Mesendoderm (in vitro differentiated cells): ENCODE measurements at regions not wholly inside any gene's neighbourhood (a gene's known extent, or its start where the extent isn't known, plus 50 kb on each side); places are given as distances from the start of the nearest gene placed in this dataset.

ENCODE experiments used
- DNase-seq: peaks from one replicate; pipeline ENCODE4 v3.0.0; 2013
- H2AK5ac ChIP-seq: 2 replicates; pipeline ENCODE4 v1.6.1; 2013; ENCODE audit warnings: low read length, inconsistent platforms
- H2BK120ac ChIP-seq: 2 replicates; pipeline ENCODE4 v1.6.1; 2013; ENCODE audit warnings: low read depth, mild to moderate bottlenecking, low read length, moderate library complexity, mixed read lengths
- H2BK15ac ChIP-seq: replicated peaks from 2 replicates; pipeline ENCODE4 v1.6.1; 2013; ENCODE audit warnings: low read depth, mild to moderate bottlenecking, moderate library complexity
- H2BK5ac ChIP-seq: 2 replicates; pipeline ENCODE4 v1.6.1; 2013; ENCODE audit warnings: low read length, inconsistent platforms
- H3K18ac ChIP-seq: 2 replicates; pipeline ENCODE4 v1.6.1; 2013; ENCODE audit warnings: mild to moderate bottlenecking, low read length, mixed read lengths
- H3K23ac ChIP-seq: one replicate; pipeline ENCODE4 v1.6.1; 2013; ENCODE audit warnings: low read length
- H3K27ac ChIP-seq: 2 replicates; pipeline ENCODE4 v1.5.1; 2013; ENCODE audit warnings: low read depth, mild to moderate bottlenecking, inconsistent platforms, low read length, moderate library complexity
- H3K27me3 ChIP-seq: 2 replicates; pipeline ENCODE4 v1.6.1; 2013; ENCODE audit warnings: low read length, control low read depth, mild to moderate bottlenecking, inconsistent platforms; ENCODE audit not compliant: insufficient read depth, poor library complexity
- H3K36me3 ChIP-seq: 2 replicates; pipeline ENCODE4 v1.6.1; 2013; ENCODE audit warnings: low read length, inconsistent platforms; ENCODE audit not compliant: control insufficient read depth, insufficient read depth
- H3K4ac ChIP-seq: one replicate; pipeline ENCODE4 v1.6.1; 2013; ENCODE audit warnings: low read depth, mild to moderate bottlenecking, low read length, moderate library complexity
- H3K4me1 ChIP-seq: 2 replicates; pipeline ENCODE4 v1.6.1; 2013; ENCODE audit warnings: low read depth, low read length, inconsistent platforms; ENCODE audit not compliant: control insufficient read depth
- H3K4me2 ChIP-seq: 2 replicates; pipeline ENCODE4 v1.6.1; 2013; ENCODE audit warnings: low read length
- H3K4me3 ChIP-seq: 2 replicates; pipeline ENCODE4 v1.5.1; 2013; ENCODE audit warnings: mild to moderate bottlenecking, low read length
- H3K56ac ChIP-seq: one replicate; pipeline ENCODE4 v1.6.1; 2013; ENCODE audit warnings: low read length
- H3K79me1 ChIP-seq: 2 replicates; pipeline ENCODE4 v1.6.1; 2013; ENCODE audit warnings: low read length, inconsistent platforms
- H3K79me2 ChIP-seq: 2 replicates; pipeline ENCODE4 v1.6.1; 2013; ENCODE audit warnings: mild to moderate bottlenecking, low read length; ENCODE audit not compliant: control insufficient read depth, insufficient read depth
- H3K9ac ChIP-seq: 2 replicates; pipeline ENCODE4 v1.6.1; 2013; ENCODE audit warnings: low read length, inconsistent platforms
- H4K5ac ChIP-seq: one replicate; pipeline ENCODE4 v1.6.1; 2013; ENCODE audit warnings: low read length
- H4K8ac ChIP-seq: one replicate; pipeline ENCODE4 v1.6.1; 2013; ENCODE audit warnings: low read depth, mild to moderate bottlenecking, control low read depth, low read length, moderate library complexity
- WGBS: extraction: QIAGEN DNeasy Blood & Tissue Kit; methylation state at CpG from one replicate; pipeline ENCODE4 v1.1.7; 2013; ENCODE audit warnings: low lambda C conversion rate, missing lambda C conversion rate; ENCODE audit not compliant: insufficient coverage; ENCODE audit errors: extremely low coverage; 5-methylcytosine and 5-hydroxymethylcytosine counted together

- Histone ChIP-seq H3K79me1 (no peaks in the 10 kb centered on the region), H3K79me2 (no peaks in the 10 kb centered on the region), H3K4ac (no peak overlapping the region), H3K4me1 (no peaks in the 10 kb centered on the region), H3K4me2 (no peak overlapping the region), H2AK5ac (no peak overlapping the region), H4K5ac (no peak overlapping the region), H2BK15ac (no peak overlapping the region), H3K36me3 (no peaks in the 10 kb centered on the region), H2BK120ac (no peak overlapping the region), H3K27ac (no peak overlapping the region), H3K4me3 (no peak overlapping the region), H3K18ac (no peak overlapping the region), H3K23ac (no peak overlapping the region), H4K8ac (no peak overlapping the region), H2BK5ac (no peak overlapping the region), H3K9ac (no peak overlapping the region), H3K56ac (no peak overlapping the region), H3K27me3 (no peaks in the 10 kb centered on the region)
- DNase-seq: no peak
- no CpG with 5 or more reads among the region's 34 CpGs for WGBS
Observed at GRCh38 chr6:1080453-1081337, 231.2 kb upstream of the FOXQ1 start.

DNA sequence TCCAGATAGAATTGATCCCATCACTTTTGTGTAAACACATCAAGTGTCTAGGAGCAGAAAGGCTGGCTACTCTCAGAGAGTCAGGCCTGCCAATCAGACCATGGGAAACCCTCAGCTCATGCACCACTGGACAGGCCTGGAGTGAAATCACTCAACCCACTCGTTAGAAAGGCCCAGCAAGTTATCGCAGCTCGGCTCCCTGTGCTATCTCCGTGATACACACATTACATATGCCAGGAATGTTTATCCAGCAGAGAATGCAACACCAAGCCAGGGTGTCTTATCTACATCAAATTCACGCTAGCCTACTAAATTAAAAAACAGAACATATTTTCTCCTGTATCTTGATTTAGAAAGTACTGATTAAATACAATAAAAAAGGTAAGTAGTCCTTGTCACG lies 232.4 kb upstream of the FOXQ1 start:
- Histone ChIP-seq H2BK5ac (no peak overlapping the region), H2BK120ac (no peak overlapping the region), H2AK5ac (no peak overlapping the region), H3K4ac (no peak overlapping the region), H3K79me1 (no peaks in the 10 kb centered on the region), H3K23ac (no peak overlapping the region), H2BK15ac (no peak overlapping the region), H3K4me1 (no peaks in the 10 kb centered on the region), H3K79me2 (no peaks in the 10 kb centered on the region), H4K5ac (no peak overlapping the region), H3K36me3 (no peaks in the 10 kb centered on the region), H3K27me3 (no peaks in the 10 kb centered on the region), H3K4me3 (no peak overlapping the region), H3K4me2 (no peak overlapping the region), H3K56ac (no peak overlapping the region), H3K9ac (no peak overlapping the region), H3K27ac (no peak overlapping the region), H4K8ac (no peak overlapping the region), H3K18ac (no peak overlapping the region)
- no CpG with 5 or more reads among the region's 6 CpGs for WGBS
- peak; percentile 52 for DNase-seq

- no peak for DNase-seq
- no peak overlapping the region for H3K27ac ChIP-seq
- H3K79me2 ChIP-seq: no peaks in the 10 kb centered on the region
- H3K4ac ChIP-seq: no peak overlapping the region
- no peak overlapping the region for H2BK15ac ChIP-seq
- H3K4me1 ChIP-seq: no peaks in the 10 kb centered on the region
- H2BK120ac ChIP-seq: no peak overlapping the region
- H3K4me3 ChIP-seq: no peak overlapping the region
- no peak overlapping the region for H4K8ac ChIP-seq
- H3K23ac ChIP-seq: no peak overlapping the region
- H3K9ac ChIP-seq: no peak overlapping the region
- no CpG with 5 or more reads among the region's 22 CpGs for WGBS
- H2BK5ac ChIP-seq: no peak overlapping the region
- no peak overlapping the region for H3K18ac ChIP-seq
- no peaks in the 10 kb centered on the region for H3K27me3 ChIP-seq
- no peak overlapping the region for H4K5ac ChIP-seq
- no peaks in the 10 kb centered on the region for H3K79me1 ChIP-seq
- no peak overlapping the region for H3K56ac ChIP-seq
- no peak overlapping the region for H3K4me2 ChIP-seq
- H2AK5ac ChIP-seq: no peak overlapping the region
- H3K36me3 ChIP-seq: no peaks in the 10 kb centered on the region
Observed at GRCh38 chr6:1077478-1078416, 234.2 kb upstream of the FOXQ1 start.

GRCh38 chr6:1076531-1077459 lies 235.1 kb upstream of the FOXQ1 start:
- no peaks in the 10 kb centered on the region for H3K27me3 ChIP-seq

GRCh38 chr6:1075880-1076279 lies 236.0 kb upstream of the FOXQ1 start:
- H2BK120ac ChIP-seq: no peak overlapping the region

More at GRCh38 chr6:1076531-1077459, 235.1 kb upstream of the FOXQ1 start:
- DNase-seq: peak; percentile 53
- no CpG with 5 or more reads among the region's 17 CpGs for WGBS
- no peak overlapping the region for H2BK15ac ChIP-seq
- H3K18ac ChIP-seq: no peak overlapping the region
- no peak overlapping the region for H3K23ac ChIP-seq
- no peak overlapping the region for H4K5ac ChIP-seq
- H4K8ac ChIP-seq: no peak overlapping the region
- no peaks in the 10 kb centered on the region for H3K79me2 ChIP-seq
- no peak overlapping the region for H3K27ac ChIP-seq
- H3K4ac ChIP-seq: no peak overlapping the region
- H3K4me1 ChIP-seq: no peaks in the 10 kb centered on the region
- H3K36me3 ChIP-seq: no peaks in the 10 kb centered on the region
- H3K56ac ChIP-seq: no peak overlapping the region
- no peak overlapping the region for H3K4me2 ChIP-seq
- H3K9ac ChIP-seq: no peak overlapping the region
- H2BK120ac ChIP-seq: no peak overlapping the region
- no peak overlapping the region for H2BK5ac ChIP-seq
- H3K79me1 ChIP-seq: no peaks in the 10 kb centered on the region
- no peak overlapping the region for H2AK5ac ChIP-seq
- no peak overlapping the region for H3K4me3 ChIP-seq

More at GRCh38 chr6:1075880-1076279, 236.0 kb upstream of the FOXQ1 start:
- Histone ChIP-seq H2BK5ac (no peak overlapping the region), H2AK5ac (no peak overlapping the region), H4K5ac (no peak overlapping the region), H3K18ac (no peak overlapping the region), H3K56ac (no peak overlapping the region), H3K4me1 (no peaks in the 10 kb centered on the region), H3K23ac (no peak overlapping the region), H3K4ac (no peak overlapping the region), H3K4me2 (no peak overlapping the region), H3K36me3 (no peaks in the 10 kb centered on the region), H4K8ac (no peak overlapping the region), H3K27me3 (no peaks in the 10 kb centered on the region), H3K27ac (no peak overlapping the region), H3K79me1 (no peaks in the 10 kb centered on the region), H3K79me2 (no peaks in the 10 kb centered on the region), H3K9ac (no peak overlapping the region), H2BK15ac (no peak overlapping the region), H3K4me3 (no peak overlapping the region)
- no peak for DNase-seq
- no CpG with 5 or more reads among the region's 4 CpGs for WGBS
